ENCODE measurements at regions not wholly inside any gene's neighbourhood (a gene's known extent, or its start where the extent isn't known, plus 50 kb on each side); places are given as distances from the start of the nearest gene placed in this dataset.

DNA sequence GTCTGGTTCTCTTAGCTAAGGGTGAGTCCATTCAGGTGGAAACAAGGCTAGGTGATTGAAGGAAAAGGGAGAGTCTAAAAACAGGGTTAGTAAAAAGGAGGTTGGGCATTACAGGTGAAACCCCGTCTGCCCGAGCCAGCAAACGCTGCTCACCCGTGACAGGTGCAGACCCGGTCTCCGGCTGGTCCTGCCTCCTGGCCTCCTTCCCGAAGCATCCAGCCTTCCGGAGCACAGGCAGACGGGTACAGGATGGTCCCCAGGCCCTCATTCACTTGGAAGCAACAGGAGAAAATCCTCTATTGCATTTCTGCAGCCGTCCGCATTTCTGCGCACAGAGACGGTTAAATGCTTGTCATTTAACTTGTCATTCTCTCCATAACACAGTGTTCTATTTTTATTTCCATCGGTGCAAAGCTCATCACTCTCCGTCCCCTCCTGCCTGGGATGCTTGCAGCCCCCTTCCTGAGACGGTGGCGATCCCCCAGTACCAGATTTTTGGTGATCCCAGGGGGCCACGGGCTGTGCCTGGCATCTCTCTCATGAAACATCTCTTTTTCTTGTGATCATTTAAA, 90.8 kb upstream of the PPP2R3B start:
- TF ChIP-seq MEIS1 (CRISPR knock-in tag; IDR thresholded peaks at IDR 0.05; ENCODE audit: borderline replicate concordance) (no peak), ZNF624 (tag by site-specific recombination; IDR thresholded peaks at IDR 0.05) (no peak), ZNF155 (tag by site-specific recombination; IDR thresholded peaks at IDR 0.05) (no peak), ZNF426 (tag by site-specific recombination; IDR thresholded peaks at IDR 0.05) (no peak)
- TF ChIP-seq, protein P1, sequence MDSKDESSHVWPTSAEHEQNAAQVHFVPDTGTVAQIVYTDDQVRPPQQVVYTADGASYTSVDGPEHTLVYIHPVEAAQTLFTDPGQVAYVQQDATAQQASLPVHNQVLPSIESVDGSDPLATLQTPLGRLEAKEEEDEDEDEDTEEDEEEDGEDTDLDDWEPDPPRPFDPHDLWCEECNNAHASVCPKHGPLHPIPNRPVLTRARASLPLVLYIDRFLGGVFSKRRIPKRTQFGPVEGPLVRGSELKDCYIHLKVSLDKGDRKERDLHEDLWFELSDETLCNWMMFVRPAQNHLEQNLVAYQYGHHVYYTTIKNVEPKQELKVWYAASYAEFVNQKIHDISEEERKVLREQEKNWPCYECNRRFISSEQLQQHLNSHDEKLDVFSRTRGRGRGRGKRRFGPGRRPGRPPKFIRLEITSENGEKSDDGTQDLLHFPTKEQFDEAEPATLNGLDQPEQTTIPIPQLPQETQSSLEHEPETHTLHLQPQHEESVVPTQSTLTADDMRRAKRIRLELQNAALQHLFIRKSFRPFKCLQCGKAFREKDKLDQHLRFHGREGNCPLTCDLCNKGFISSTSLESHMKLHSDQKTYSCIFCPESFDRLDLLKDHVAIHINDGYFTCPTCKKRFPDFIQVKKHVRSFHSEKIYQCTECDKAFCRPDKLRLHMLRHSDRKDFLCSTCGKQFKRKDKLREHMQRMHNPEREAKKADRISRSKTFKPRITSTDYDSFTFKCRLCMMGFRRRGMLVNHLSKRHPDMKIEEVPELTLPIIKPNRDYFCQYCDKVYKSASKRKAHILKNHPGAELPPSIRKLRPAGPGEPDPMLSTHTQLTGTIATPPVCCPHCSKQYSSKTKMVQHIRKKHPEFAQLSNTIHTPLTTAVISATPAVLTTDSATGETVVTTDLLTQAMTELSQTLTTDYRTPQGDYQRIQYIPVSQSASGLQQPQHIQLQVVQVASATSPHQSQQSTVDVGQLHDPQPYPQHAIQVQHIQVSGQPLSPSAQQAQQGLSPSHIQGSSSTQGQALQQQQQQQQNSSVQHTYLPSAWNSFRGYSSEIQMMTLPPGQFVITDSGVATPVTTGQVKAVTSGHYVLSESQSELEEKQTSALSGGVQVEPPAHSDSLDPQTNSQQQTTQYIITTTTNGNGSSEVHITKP (tag by site-specific recombination; IDR thresholded peaks at IDR 0.05) = no peak
- no peaks in the 10 kb centered on the region for H3K9me3 ChIP-seq (ENCODE audit: control insufficient read depth, insufficient read depth, low read depth, low read length)
- ChIA-PET CTCF (no interaction called here), POLR2A (no interaction called here)
- no peak overlapping the region for H3K27ac ChIP-seq (ENCODE audit: extremely low read depth, low read depth, low read length)
- H3K4me3 ChIP-seq (ENCODE audit: low read depth, low read length) = no peak overlapping the region
- H3K4me1 ChIP-seq (ENCODE audit: control insufficient read depth, insufficient read depth, low read length) = no peaks in the 10 kb centered on the region
- no peaks in the 10 kb centered on the region for H3K36me3 ChIP-seq (ENCODE audit: control insufficient read depth in 2 of 2, insufficient read depth in 1 of 2, low read length in 2 of 2)

DNA sequence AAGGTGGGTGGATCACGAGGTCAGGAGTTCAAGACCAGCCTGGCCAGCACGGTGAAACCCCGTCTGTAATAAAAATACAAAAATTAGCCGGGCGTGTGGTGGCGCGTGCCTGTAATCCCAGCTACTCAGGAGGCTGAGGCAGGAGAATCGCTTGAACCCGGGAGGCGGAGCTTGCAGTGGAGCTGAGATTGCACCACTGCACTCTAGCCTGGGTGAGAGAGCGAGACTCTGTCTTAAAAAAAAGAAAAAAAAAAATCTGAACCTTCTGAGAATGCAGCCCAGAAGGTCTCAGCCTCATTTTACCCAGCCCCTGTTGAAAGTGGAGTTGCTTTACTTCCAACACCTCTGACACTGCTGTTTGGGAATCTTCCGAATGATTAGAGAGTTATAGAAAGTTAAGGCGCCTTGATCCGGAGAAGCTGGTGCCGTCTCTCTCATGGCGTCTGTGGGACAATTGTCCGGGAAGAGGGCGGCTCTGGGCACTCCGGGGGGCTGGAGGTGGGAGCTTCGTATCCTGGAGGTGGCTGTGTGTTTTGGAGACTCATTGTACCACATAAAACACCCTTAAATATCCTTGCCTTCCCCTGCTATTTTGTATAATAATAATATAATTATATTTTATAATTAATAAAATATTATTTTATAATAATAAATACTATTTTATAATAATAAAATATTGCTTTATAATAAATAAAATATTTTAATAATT, 92.7 kb upstream of the PPP2R3B start:
- ChIA-PET CTCF (no interaction called here), POLR2A (no interaction called here)
- no peak overlapping the region for H3K4me3 ChIP-seq (ENCODE audit: low read depth, low read length)
- no peaks in the 10 kb centered on the region for H3K9me3 ChIP-seq (ENCODE audit: control insufficient read depth, insufficient read depth, low read depth, low read length)
- H3K27ac ChIP-seq (ENCODE audit: extremely low read depth, low read depth, low read length) = no peak overlapping the region
- no peaks in the 10 kb centered on the region for H3K4me1 ChIP-seq (ENCODE audit: control insufficient read depth, insufficient read depth, low read length)
- no peaks in the 10 kb centered on the region for H3K36me3 ChIP-seq (ENCODE audit: control insufficient read depth in 2 of 2, insufficient read depth in 1 of 2, low read length in 2 of 2)
- TF ChIP-seq, protein P2, sequence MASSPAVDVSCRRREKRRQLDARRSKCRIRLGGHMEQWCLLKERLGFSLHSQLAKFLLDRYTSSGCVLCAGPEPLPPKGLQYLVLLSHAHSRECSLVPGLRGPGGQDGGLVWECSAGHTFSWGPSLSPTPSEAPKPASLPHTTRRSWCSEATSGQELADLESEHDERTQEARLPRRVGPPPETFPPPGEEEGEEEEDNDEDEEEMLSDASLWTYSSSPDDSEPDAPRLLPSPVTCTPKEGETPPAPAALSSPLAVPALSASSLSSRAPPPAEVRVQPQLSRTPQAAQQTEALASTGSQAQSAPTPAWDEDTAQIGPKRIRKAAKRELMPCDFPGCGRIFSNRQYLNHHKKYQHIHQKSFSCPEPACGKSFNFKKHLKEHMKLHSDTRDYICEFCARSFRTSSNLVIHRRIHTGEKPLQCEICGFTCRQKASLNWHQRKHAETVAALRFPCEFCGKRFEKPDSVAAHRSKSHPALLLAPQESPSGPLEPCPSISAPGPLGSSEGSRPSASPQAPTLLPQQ (tag by site-specific recombination; IDR thresholded peaks at IDR 0.05) = no peak
- TF ChIP-seq, protein P3, sequence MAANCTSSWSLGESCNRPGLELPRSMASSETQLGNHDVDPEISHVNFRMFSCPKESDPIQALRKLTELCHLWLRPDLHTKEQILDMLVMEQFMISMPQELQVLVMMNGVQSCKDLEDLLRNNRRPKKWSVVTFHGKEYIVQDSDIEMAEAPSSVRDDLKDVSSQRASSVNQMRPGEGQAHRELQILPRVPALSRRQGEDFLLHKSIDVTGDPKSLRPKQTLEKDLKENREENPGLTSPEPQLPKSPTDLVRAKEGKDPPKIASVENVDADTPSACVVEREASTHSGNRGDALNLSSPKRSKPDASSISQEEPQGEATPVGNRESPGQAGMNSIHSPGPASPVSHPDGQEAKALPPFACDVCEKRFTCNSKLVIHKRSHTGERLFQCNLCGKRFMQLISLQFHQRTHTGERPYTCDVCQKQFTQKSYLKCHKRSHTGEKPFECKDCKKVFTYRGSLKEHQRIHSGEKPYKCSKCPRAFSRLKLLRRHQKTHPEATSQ (tag by site-specific recombination; IDR thresholded peaks at IDR 0.05) = no peak
- TF ChIP-seq KLF10 (tag by site-specific recombination; IDR thresholded peaks at IDR 0.05) (no peak), KLF9 (tag by site-specific recombination; IDR thresholded peaks at IDR 0.05; ENCODE audit: low read depth) (no peak), ZNF707 (tag by site-specific recombination; IDR thresholded peaks at IDR 0.05) (no peak), ZNF677 (tag by site-specific recombination; IDR thresholded peaks at IDR 0.05) (no peak), BCL11A (tag by site-specific recombination; IDR thresholded peaks at IDR 0.05; ENCODE audit: low read depth) (no peak), ZNF549 (tag by site-specific recombination; IDR thresholded peaks at IDR 0.05) (no peak), SALL2 (tag by site-specific recombination; IDR thresholded peaks at IDR 0.05; ENCODE audit: borderline replicate concordance) (no peak), ZNF473 (tag by site-specific recombination; IDR thresholded peaks at IDR 0.05) (no peak), ZNF146 (tag by site-specific recombination; IDR thresholded peaks at IDR 0.05) (no peak), ZNF501 (tag by site-specific recombination; IDR thresholded peaks at IDR 0.05) (no peak), ZNF76 (tag by site-specific recombination; IDR thresholded peaks at IDR 0.05; ENCODE audit: borderline replicate concordance, low read depth) (no peak)
- TF ChIP-seq, protein P4, sequence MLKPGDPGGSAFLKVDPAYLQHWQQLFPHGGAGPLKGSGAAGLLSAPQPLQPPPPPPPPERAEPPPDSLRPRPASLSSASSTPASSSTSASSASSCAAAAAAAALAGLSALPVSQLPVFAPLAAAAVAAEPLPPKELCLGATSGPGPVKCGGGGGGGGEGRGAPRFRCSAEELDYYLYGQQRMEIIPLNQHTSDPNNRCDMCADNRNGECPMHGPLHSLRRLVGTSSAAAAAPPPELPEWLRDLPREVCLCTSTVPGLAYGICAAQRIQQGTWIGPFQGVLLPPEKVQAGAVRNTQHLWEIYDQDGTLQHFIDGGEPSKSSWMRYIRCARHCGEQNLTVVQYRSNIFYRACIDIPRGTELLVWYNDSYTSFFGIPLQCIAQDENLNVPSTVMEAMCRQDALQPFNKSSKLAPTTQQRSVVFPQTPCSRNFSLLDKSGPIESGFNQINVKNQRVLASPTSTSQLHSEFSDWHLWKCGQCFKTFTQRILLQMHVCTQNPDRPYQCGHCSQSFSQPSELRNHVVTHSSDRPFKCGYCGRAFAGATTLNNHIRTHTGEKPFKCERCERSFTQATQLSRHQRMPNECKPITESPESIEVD (tag by site-specific recombination; IDR thresholded peaks at IDR 0.05) = no peak
- TF ChIP-seq, protein P5, sequence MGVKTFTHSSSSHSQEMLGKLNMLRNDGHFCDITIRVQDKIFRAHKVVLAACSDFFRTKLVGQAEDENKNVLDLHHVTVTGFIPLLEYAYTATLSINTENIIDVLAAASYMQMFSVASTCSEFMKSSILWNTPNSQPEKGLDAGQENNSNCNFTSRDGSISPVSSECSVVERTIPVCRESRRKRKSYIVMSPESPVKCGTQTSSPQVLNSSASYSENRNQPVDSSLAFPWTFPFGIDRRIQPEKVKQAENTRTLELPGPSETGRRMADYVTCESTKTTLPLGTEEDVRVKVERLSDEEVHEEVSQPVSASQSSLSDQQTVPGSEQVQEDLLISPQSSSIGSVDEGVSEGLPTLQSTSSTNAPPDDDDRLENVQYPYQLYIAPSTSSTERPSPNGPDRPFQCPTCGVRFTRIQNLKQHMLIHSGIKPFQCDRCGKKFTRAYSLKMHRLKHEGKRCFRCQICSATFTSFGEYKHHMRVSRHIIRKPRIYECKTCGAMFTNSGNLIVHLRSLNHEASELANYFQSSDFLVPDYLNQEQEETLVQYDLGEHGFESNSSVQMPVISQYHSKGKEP (tag by site-specific recombination; IDR thresholded peaks at IDR 0.05) = no peak
- TF ChIP-seq, protein P6, sequence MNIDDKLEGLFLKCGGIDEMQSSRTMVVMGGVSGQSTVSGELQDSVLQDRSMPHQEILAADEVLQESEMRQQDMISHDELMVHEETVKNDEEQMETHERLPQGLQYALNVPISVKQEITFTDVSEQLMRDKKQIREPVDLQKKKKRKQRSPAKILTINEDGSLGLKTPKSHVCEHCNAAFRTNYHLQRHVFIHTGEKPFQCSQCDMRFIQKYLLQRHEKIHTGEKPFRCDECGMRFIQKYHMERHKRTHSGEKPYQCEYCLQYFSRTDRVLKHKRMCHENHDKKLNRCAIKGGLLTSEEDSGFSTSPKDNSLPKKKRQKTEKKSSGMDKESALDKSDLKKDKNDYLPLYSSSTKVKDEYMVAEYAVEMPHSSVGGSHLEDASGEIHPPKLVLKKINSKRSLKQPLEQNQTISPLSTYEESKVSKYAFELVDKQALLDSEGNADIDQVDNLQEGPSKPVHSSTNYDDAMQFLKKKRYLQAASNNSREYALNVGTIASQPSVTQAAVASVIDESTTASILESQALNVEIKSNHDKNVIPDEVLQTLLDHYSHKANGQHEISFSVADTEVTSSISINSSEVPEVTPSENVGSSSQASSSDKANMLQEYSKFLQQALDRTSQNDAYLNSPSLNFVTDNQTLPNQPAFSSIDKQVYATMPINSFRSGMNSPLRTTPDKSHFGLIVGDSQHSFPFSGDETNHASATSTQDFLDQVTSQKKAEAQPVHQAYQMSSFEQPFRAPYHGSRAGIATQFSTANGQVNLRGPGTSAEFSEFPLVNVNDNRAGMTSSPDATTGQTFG (tag by site-specific recombination; IDR thresholded peaks at IDR 0.05; ENCODE audit: borderline replicate concordance) = no peak

Measured in HEK293 (cell line).